VCaP (cell line): ENCODE measurements at regions not wholly inside any gene's neighbourhood (a gene's known extent, or its start where the extent isn't known, plus 50 kb on each side); places are given as distances from the start of the nearest gene placed in this dataset.

Experiments used
- H3K27ac ChIP-seq: fragments of 450-650 bp; 2 replicates; pipeline ENCODE4 v1.5.1; 2017
- CTCF ChIP-seq: fragments of 450-650 bp; conservative IDR thresholded peaks from 2 replicates; pipeline ENCODE4 v1.5.1; 2017; ENCODE audit warnings: mild to moderate bottlenecking, moderate library complexity

GRCh38 chr16:25433388-25433787 lies 175.7 kb upstream of the ZKSCAN2 start:
- H3K27ac ChIP-seq = no peak overlapping the region
- no peak for TF ChIP-seq CTCF

- no peak for TF ChIP-seq CTCF
- no peak overlapping the region for H3K27ac ChIP-seq
These were observed 173.8 kb upstream of the ZKSCAN2 start for GRCh38 chr16:25431472-25431871.

GRCh38 chr16:25426829-25427228 lies 169.2 kb upstream of the ZKSCAN2 start:
- no peak overlapping the region for H3K27ac ChIP-seq
- no peak for TF ChIP-seq CTCF

GRCh38 chr16:25419681-25420080 lies 162.0 kb upstream of the ZKSCAN2 start:
- no peak overlapping the region for H3K27ac ChIP-seq
- no peak for TF ChIP-seq CTCF

- no peak for TF ChIP-seq CTCF
- H3K27ac ChIP-seq = no peak overlapping the region
These were observed 161.5 kb upstream of the ZKSCAN2 start for GRCh38 chr16:25419153-25419552.

- TF ChIP-seq CTCF = no peak
- H3K27ac ChIP-seq = no peak overlapping the region
These were observed 158.4 kb upstream of the ZKSCAN2 start for GRCh38 chr16:25416002-25416401.

GRCh38 chr16:25413975-25414374 lies 156.3 kb upstream of the ZKSCAN2 start:
- no peak overlapping the region for H3K27ac ChIP-seq
- TF ChIP-seq CTCF = no peak

- no peak for TF ChIP-seq CTCF
These were observed 155.5 kb upstream of the ZKSCAN2 start for GRCh38 chr16:25413133-25413532.

More at GRCh38 chr16:25413133-25413532, 155.5 kb upstream of the ZKSCAN2 start:
- no peak overlapping the region for H3K27ac ChIP-seq
